HCT116 (cell line): ENCODE measurements at regions not wholly inside any gene's neighbourhood (a gene's known extent, or its start where the extent isn't known, plus 50 kb on each side); places are given as distances from the start of the nearest gene placed in this dataset.

Experiments used
- ATAC-seq: fragments of 200-7000 bp; cut with Tn5 transposase; 2 replicates; pipeline ENCODE4 v1.9.1; 2020; ENCODE audit warnings: mild to moderate bottlenecking, moderate library complexity
- BruUV-seq: library from RNA; stranded (reverse); fragments of 400-500 nt; replicated peaks from 2 replicates; lab custom pipeline; 2021; lab: Mats Ljungman, UMichigan
- CTCF ChIA-PET: fragments of 300-600 bp; sonication (Branson Sonifier 250); formaldehyde crosslinking; loops from one replicate; lab custom pipeline; 2021; ENCODE audit warnings: antibody characterized with exemption; lab: Charles Lee
- POLR2A ChIA-PET: fragments of 300-600, 350-600 bp; sonication (Branson Sonifier 250); formaldehyde crosslinking; loops from one replicate; lab custom pipeline; 2021; ENCODE audit warnings: antibody characterized with exemption; lab: Charles Lee
- RAD21 ChIA-PET, 2 experiments: fragments of 300-600 bp; sonication (Branson Sonifier 250); formaldehyde crosslinking; loops; one replicate each; lab custom pipeline; 2023; ENCODE audit warnings: low total read pairs in 2 of 2; ENCODE audit not compliant: uncharacterized antibody in 2 of 2, unreplicated experiment in 2 of 2, low non-redundant PET in 1 of 2; lab: Charles Lee
- DNase-seq: peaks from one replicate; pipeline ENCODE4 v3.0.0-alpha.2; 2010; ENCODE audit warnings: low read depth, low spot score
- H2AFZ ChIP-seq: fragments of 200-600 bp; shearing (Covaris generic), sonication (generic); 2 replicates; pipeline ENCODE4 v1.6.1; 2017; ENCODE audit warnings: low read depth, mixed run types, mixed read lengths, antibody characterized with exemption, low read length; ENCODE audit not compliant: poor library complexity, severe bottlenecking
- H3K27ac ChIP-seq: 2 replicates; pipeline ENCODE4 v1.5.1; 2012; ENCODE audit warnings: low read depth, low read length
- H3K27me3 ChIP-seq: fragments of 200-600 bp; sonication (generic); 2 replicates; pipeline ENCODE4 v1.6.1; 2016; ENCODE audit warnings: mixed run types, low read length, mixed read lengths; ENCODE audit not compliant: insufficient read depth
- H3K36me3 ChIP-seq, 2 experiments: fragments of 200-500 bp in 1 of 2; fragments of 200-600 bp in 1 of 2; sonication (Bioruptor generic) in 1 of 2; sonication (generic) in 1 of 2; 2 replicates each; pipeline versions ENCODE4 v1.5.1 to v1.6.1; 2014 to 2016; ENCODE audit warnings: low read length in 2 of 2, inconsistent platforms in 1 of 2, mixed read lengths in 1 of 2, mixed run types in 1 of 2; ENCODE audit not compliant: insufficient read depth in 2 of 2, control insufficient read depth in 1 of 2
- H3K4me1 ChIP-seq, 2 experiments: fragments of 200-600 bp in 1 of 2; sonication (generic) in 1 of 2; 2 replicates each; pipeline versions ENCODE4 v1.5.1 to v1.6.1; 2012 to 2017; ENCODE audit warnings: low read length in 2 of 2, inconsistent platforms in 1 of 2, mild to moderate bottlenecking in 1 of 2, mixed read lengths in 1 of 2, mixed run types in 1 of 2, moderate library complexity in 1 of 2; ENCODE audit not compliant: insufficient read depth in 2 of 2, control insufficient read depth in 1 of 2
- H3K4me2 ChIP-seq: fragments of 200-600 bp; sonication (generic); 2 replicates; pipeline ENCODE4 v1.6.1; 2017; ENCODE audit warnings: mixed run types, low read length, mixed read lengths
- H3K4me3 ChIP-seq, 2 experiments: fragments of 200-600 bp in 1 of 2; sonication (generic) in 1 of 2; replicated peaks in 1 of 2; 2 replicates each; pipeline ENCODE4 v1.5.1; 2011 to 2016; ENCODE audit warnings: low read length in 2 of 2, control low read depth in 1 of 2, low read depth in 1 of 2, mild to moderate bottlenecking in 1 of 2, mixed read lengths in 1 of 2, mixed run types in 1 of 2
- H3K79me2 ChIP-seq: fragments of 200-600 bp; sonication (generic); 2 replicates; pipeline ENCODE4 v1.6.1; 2017; ENCODE audit warnings: mild to moderate bottlenecking, mixed run types, low read length, moderate library complexity, mixed read lengths; ENCODE audit not compliant: insufficient read depth
- H3K9ac ChIP-seq: fragments of 200-600 bp; sonication (generic); 2 replicates; pipeline ENCODE4 v1.6.1; 2016; ENCODE audit warnings: low read length, mixed read lengths
- H3K9me2 ChIP-seq: fragments of 200-600 bp; sonication (generic), shearing (Covaris generic); 2 replicates; pipeline ENCODE4 v1.6.1; 2017; ENCODE audit warnings: mixed run types, mild to moderate bottlenecking, moderate library complexity; ENCODE audit not compliant: insufficient read depth
- H3K9me3 ChIP-seq, 2 experiments: fragments of 200-500 bp in 1 of 2; fragments of 200-600 bp in 1 of 2; sonication (Bioruptor generic) in 1 of 2; sonication (generic) in 1 of 2; 2 replicates each; pipeline ENCODE4 v1.6.1; 2014 to 2017; ENCODE audit warnings: low read length in 2 of 2, mixed read lengths in 2 of 2, inconsistent platforms in 1 of 2, low read depth in 1 of 2, mild to moderate bottlenecking in 1 of 2, mixed run types in 1 of 2, moderate library complexity in 1 of 2; ENCODE audit not compliant: control insufficient read depth in 1 of 2, insufficient read depth in 1 of 2
- H4K20me1 ChIP-seq: fragments of 200-600 bp; sonication (generic), shearing (Covaris generic); 2 replicates; pipeline ENCODE4 v1.6.1; 2017; ENCODE audit warnings: mixed run types, mild to moderate bottlenecking, moderate library complexity; ENCODE audit not compliant: insufficient read depth
- CEBPB ChIP-seq: IDR thresholded peaks from 2 replicates; pipeline ENCODE4 v1.6.1; 2012; ENCODE audit warnings: low read depth
- CTCF ChIP-seq, 3 experiments: fragments of 200-600 bp in 1 of 3; sonication (generic) in 1 of 3; IDR thresholded peaks in 2 of 3; conservative IDR thresholded peaks in 1 of 3; 2 replicates each; pipeline ENCODE4 v1.5.1; 2012 to 2017; ENCODE audit warnings: low read depth in 2 of 3, low read length in 2 of 3, antibody characterized with exemption in 1 of 3, borderline replicate concordance in 1 of 3, control low read depth in 1 of 3, mild to moderate bottlenecking in 1 of 3, mixed read lengths in 1 of 3, mixed run types in 1 of 3, moderate library complexity in 1 of 3; ENCODE audit not compliant: insufficient read depth in 1 of 3
- EGR1 ChIP-seq: IDR thresholded peaks from 2 replicates; pipeline ENCODE4 v1.6.1; 2012; ENCODE audit warnings: low read depth
- ELF1 ChIP-seq: IDR thresholded peaks from 2 replicates; pipeline ENCODE4 v1.6.1; 2012; ENCODE audit warnings: low read depth, borderline replicate concordance
- EZH2phosphoT487 ChIP-seq: fragments of 200-600 bp; IDR thresholded peaks from 2 replicates; pipeline ENCODE4 v1.6.1; 2018; ENCODE audit warnings: antibody characterized with exemption, borderline replicate concordance
- FOSL1 ChIP-seq: IDR thresholded peaks from 2 replicates; pipeline ENCODE4 v1.6.1; 2012; ENCODE audit warnings: low read depth
- POLR2A ChIP-seq: IDR thresholded peaks from 2 replicates; pipeline ENCODE4 v1.7.0; 2011; ENCODE audit warnings: borderline replicate concordance; ENCODE audit not compliant: insufficient read depth, insufficient read length; ENCODE audit errors: extremely low read depth
- POLR2AphosphoS5 ChIP-seq: IDR thresholded peaks from 2 replicates; pipeline ENCODE4 v1.6.1; 2011; ENCODE audit warnings: mild to moderate bottlenecking, low read depth, low read length, moderate library complexity
- SP1 ChIP-seq: IDR thresholded peaks from 2 replicates; pipeline ENCODE4 v1.6.1; 2012; ENCODE audit warnings: low read depth
- intact Hi-C: fragments of 100-400 bp; cut with micrococcal nuclease; formaldehyde crosslinking; loops from 2 replicates; pipeline ENCODE4 v1.10.0; 2022
- TF ChIP-seq, protein P1 (sequence below): IDR thresholded peaks from 2 replicates; pipeline ENCODE4 v1.6.1; 2011; ENCODE audit warnings: mild to moderate bottlenecking, low read length, moderate library complexity; ENCODE audit not compliant: insufficient replicate concordance; ENCODE audit errors: extremely low read depth

GRCh38 chr5:159588941-159589340 is 258.7 kb upstream of the IL12B start:
- no peak overlapping the region for H3K4me2 ChIP-seq
- DNase-seq (no peak), ATAC-seq (no peak)
- no peaks in the 10 kb centered on the region for H3K79me2 ChIP-seq
- TF ChIP-seq SP1 (no peak), CTCF (IDR thresholded peaks at IDR 0.05 in 2 of 3, conservative IDR thresholded peaks at IDR 0.05 in 1 of 3; ENCODE audit: borderline replicate concordance in 1 of 3, insufficient read depth in 1 of 3, low read depth in 2 of 3, low read length in 2 of 3) (no peak)
- H3K4me3 ChIP-seq, result no peak overlapping the region
- no TSS peak for BruUV-seq
- ChIA-PET POLR2A (no interaction called here), CTCF (no interaction called here), RAD21 (no interaction called here)
- H3K27me3 ChIP-seq, result no peaks in the 10 kb centered on the region
- no peak overlapping the region for H3K27ac ChIP-seq
- H2AFZ ChIP-seq, result no peak overlapping the region
- H3K4me1 ChIP-seq, result peaks cover 0 to 2% of the 10 kb centered on the region in 2 experiments; a peak in 2 of 4 replicates
- no peaks in the 10 kb centered on the region for H4K20me1 ChIP-seq
- no peak overlapping the region for H3K9ac ChIP-seq
- no peaks in the 10 kb centered on the region for H3K9me2 ChIP-seq
- no peaks in the 10 kb centered on the region for H3K9me3 ChIP-seq
- no peaks in the 10 kb centered on the region; a peak in 1 of 4 replicates for H3K36me3 ChIP-seq
- intact Hi-C loops, result no loop called here

DNA sequence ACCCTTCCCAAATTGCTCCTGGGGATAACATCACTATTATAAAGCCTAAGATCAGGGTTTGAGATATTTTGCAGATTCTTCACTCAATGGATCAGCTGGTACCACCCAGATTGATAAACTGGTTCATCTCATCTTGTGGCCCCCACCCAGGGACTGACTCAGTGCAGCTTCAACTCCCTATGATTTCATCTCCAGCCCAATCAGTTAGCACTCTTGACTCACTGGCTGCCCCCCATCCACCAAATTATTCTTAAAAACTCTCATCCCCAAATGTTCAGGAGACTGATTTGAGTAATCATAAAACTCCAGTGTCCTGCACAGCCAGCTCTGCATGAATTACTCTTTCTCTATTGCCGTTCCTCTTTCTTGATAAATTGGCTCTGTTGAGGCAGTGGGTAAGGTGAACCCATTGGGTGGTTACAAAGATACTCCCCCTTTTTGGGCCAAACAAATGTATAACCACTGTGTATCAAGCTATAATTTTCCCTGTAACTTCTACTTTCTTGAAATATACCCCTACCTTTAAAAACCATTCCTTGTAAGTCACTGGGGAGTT is 263.3 kb upstream of the IL12B start:
- no TSS peak for BruUV-seq
- Histone ChIP-seq H3K79me2 (no peaks in the 10 kb centered on the region), H3K27me3 (no peaks in the 10 kb centered on the region), H3K36me3 (no peaks in the 10 kb centered on the region), H3K9me2 (no peaks in the 10 kb centered on the region), H3K4me3 (no peak overlapping the region), H3K4me1 (peaks cover 3 to 5% of the 10 kb centered on the region in 2 experiments; a peak in 1 of 4 replicates), H2AFZ (no peak overlapping the region), H3K4me2 (no peak overlapping the region), H4K20me1 (no peaks in the 10 kb centered on the region), H3K27ac (no peak overlapping the region), H3K9ac (no peak overlapping the region), H3K9me3 (no peaks in the 10 kb centered on the region)
- ATAC-seq (no peak), DNase-seq (no peak)
- intact Hi-C loops, result no loop called here
- CTCF ChIA-PET, result no interaction called here
- TF ChIP-seq POLR2A, result no peak
- TF ChIP-seq ELF1, result no peak
- TF ChIP-seq POLR2AphosphoS5, result no peak
- TF ChIP-seq EZH2phosphoT487, result no peak
- TF ChIP-seq, protein P1, sequence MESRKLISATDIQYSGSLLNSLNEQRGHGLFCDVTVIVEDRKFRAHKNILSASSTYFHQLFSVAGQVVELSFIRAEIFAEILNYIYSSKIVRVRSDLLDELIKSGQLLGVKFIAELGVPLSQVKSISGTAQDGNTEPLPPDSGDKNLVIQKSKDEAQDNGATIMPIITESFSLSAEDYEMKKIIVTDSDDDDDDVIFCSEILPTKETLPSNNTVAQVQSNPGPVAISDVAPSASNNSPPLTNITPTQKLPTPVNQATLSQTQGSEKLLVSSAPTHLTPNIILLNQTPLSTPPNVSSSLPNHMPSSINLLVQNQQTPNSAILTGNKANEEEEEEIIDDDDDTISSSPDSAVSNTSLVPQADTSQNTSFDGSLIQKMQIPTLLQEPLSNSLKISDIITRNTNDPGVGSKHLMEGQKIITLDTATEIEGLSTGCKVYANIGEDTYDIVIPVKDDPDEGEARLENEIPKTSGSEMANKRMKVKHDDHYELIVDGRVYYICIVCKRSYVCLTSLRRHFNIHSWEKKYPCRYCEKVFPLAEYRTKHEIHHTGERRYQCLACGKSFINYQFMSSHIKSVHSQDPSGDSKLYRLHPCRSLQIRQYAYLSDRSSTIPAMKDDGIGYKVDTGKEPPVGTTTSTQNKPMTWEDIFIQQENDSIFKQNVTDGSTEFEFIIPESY, result no peak
- TF ChIP-seq CTCF (IDR thresholded peaks at IDR 0.05 in 2 of 3, conservative IDR thresholded peaks at IDR 0.05 in 1 of 3; ENCODE audit: borderline replicate concordance in 1 of 3, insufficient read depth in 1 of 3, low read depth in 2 of 3, low read length in 2 of 3), result no peak
- TF ChIP-seq FOSL1, result no peak
- no peak for TF ChIP-seq CEBPB
- no peak for TF ChIP-seq EGR1
- POLR2A ChIA-PET, result no interaction called here
- RAD21 ChIA-PET, result no interaction called here
